HG03469 (cell line): ENCODE measurements at regions not wholly inside any gene's neighbourhood (a gene's known extent, or its start where the extent isn't known, plus 50 kb on each side); places are given as distances from the start of the nearest gene placed in this dataset.
"Not testable (repeated sequence)": the region's sequence is repeated elsewhere in the genome, so short reads cannot be mapped to it uniquely, and the experiment has no call there.

Source experiments
- ATAC-seq: cut with Tn5 transposase; IDR thresholded peaks from one replicate; pipeline ENCODE4 v1.9.1; 2021; ENCODE audit warnings: mild to moderate bottlenecking, moderate library complexity, moderate number of reproducible peaks; ENCODE audit not compliant: unreplicated experiment

DNA sequence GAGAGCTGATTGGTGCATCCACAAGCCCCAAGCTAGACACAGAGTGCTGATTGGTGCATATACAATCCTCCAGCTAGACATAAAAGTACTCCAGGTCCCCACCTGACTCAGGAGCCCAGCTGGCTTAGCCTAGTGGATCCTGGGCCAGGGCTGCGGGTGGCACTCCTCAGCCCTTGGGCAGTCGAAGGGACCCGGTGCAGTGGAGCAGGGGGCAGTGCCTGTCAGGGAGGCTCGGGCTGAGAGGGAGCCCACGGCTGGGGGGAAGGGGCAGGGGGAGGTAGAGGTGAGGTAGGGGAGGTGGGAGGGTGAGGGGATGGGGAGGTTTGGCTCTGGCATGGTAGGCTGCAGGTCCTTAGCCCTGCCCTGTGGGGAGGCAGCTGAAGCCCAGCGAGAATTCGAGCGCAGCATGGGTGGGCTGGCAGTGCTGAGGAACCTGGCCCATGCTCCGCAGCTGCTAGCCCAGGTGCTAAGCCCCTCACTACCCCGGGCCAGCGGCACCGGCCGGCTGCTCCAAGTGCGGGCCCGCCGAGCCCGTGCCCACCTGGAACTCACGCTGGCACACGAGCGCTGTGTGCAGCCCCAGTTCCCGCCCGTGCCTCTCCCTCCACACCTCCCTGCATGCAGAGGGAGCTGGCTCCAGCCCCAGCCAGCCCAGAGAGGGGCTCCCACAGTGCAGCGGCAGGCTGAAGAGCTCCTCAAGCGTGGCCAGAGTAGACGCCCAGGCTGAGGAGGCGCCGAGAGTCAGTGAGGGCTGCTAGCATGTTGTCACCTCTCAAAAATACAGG lies 742.8 kb downstream of the FAM181B start:
- ATAC-seq, result no peak

- no peak for ATAC-seq
These were observed 744.6 kb downstream of the FAM181B start for GRCh38 chr11:81989093-81989492.

DNA sequence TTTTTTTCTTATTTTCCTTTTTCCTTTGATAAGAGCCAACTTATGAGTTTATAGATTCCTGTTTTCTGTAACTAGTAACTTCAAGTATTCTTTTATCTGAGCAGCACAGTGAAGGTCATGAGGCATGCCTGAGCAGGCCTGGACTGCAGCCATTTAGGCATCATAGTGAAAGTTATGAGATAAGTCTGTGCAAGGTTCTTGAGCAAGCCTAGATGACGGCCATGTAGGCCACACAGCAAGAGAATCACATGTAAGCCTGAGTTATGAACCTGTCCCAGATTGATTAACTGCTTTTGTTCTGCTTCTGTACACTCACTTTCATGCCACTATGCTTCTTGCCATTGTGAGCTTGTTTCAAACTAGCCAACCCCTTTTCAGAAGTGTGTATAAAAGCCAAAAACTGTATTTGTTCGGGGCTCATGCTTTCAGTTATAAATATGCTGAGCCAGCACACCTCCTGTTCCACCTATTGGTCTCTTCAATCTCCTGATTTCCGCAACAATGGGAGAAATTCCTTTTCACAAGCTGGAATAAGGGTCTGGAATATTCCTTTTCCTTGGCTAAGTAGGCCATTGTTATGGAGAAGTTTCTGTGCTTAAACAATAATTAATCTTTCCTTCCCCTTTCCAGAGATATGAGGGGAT lies 745.7 kb downstream of the FAM181B start:
- peak; percentile 90 for ATAC-seq

DNA sequence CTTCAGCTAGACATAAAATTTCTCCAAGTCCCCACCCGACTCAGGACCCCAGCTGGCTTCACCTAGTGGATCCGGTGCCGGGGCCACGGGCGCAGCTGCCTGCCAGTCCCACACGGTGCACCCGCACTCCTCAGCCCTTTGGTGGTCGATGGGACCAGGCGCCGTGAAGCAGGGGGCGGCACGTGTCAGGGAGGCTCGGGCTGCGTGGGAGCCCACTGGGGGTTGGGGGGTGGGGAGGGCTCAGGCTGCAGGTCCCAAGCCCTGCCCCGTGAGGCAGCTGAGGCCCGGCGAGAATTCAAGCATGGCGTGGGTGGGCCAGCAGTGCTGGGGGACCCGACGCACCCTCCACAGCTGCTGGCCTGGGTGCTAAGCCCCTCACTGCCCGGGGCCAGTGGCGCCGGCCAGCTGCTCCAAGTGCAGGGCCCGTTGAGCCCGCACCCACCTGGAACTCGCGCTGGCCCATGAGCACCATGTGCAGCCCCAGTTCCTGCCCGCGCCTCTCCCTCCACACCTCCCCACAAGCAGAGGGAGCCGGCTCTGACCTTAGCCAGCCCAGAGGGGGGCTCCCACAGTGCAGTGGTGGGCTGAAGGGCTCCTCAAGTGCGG lies 747.0 kb downstream of the FAM181B start:
- no peak for ATAC-seq

DNA sequence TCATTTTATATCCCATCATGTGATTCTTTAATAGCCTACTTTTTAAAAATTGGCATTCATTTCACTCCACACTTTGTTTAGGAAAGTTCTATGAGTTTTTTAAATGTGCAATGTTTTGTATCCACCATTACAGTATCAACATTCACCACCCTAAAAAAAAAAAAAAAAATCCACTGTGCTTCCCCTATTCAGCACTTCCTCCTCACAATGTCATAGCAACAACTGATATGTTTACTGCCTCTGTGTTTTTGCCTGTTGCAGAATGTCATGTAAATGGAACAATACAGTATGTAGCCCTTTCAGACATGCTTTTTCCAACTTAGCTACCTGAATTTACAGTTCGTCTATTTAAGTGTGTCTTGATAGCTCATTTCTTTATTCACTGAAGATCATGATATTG lies 754.2 kb downstream of the FAM181B start:
- ATAC-seq, result no peak

DNA sequence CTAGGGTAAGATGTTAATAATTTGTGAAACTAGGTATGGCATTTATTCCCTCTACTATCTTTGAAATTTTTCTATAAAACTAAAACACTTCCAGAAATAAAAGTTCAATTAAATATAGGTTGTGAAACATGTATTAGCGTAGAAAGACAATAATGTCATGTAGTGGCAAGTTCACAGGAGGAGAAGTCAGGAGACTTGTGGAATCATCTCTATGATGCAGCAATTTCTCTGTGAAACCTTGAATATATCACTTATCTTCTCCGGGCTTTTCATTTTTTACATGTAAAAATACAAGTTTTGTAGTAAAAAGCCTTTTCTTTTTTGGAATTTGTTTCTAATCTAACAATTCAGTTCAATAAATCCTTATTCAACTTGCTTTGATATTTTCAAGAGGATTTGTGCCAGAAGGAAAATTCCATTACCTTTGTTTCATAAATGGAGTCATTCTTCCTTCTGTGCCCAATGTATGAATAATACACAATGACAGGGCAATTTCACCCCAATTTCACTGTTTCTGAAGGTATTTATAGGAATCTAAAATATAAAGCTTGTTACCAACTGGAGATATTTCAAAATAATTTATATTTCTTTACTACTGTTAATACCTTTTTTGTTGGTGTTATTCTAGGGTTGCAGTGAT lies 758.3 kb downstream of the FAM181B start:
- no peak for ATAC-seq

- ATAC-seq, result no peak
These were observed 762.8 kb downstream of the FAM181B start for GRCh38 chr11:81970886-81971285.

GRCh38 chr11:81967242-81967641 lies 766.4 kb downstream of the FAM181B start:
- no peak for ATAC-seq

DNA sequence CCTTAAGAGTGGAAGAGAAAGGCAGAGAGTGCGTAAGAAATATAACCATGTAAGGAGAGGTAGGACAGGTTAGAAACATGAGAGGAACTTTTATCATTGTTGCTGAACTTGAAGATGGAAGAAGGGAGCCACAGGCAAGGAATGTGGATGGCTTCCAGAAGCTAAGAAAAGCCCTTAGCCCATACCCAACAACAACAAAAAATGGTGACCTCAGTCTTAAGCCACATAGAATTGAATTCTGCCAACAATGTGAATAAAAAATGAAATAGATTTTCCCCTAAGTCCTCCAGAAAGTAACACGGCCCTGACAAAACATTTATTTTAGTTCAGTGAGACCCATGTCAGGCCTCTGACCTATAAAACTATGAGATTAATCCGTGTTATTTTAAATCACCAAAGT lies 767.3 kb downstream of the FAM181B start:
- no peak for ATAC-seq

GRCh38 chr11:81963018-81963417 lies 770.6 kb downstream of the FAM181B start:
- ATAC-seq, result no peak

DNA sequence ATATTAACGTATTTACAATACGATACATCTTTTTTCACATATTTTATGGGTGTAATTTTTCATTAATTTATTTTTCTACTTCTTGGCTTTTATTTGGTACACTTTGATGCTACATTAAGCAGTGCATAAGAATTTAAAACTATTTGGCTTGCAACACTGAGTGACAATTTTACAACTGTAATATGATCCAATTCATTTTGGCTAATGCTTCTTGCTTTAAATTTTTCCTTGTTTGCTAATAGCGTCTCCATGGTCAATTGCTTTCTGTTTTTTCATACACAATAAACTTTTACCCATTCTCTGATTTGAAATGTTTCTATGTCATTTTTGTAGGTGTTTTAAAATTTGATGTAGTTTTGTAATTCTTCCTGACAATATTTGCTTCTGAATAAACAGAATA lies 773.2 kb downstream of the FAM181B start:
- no peak for ATAC-seq

GRCh38 chr11:81959341-81959740 lies 774.3 kb downstream of the FAM181B start:
- ATAC-seq, result no peak

DNA sequence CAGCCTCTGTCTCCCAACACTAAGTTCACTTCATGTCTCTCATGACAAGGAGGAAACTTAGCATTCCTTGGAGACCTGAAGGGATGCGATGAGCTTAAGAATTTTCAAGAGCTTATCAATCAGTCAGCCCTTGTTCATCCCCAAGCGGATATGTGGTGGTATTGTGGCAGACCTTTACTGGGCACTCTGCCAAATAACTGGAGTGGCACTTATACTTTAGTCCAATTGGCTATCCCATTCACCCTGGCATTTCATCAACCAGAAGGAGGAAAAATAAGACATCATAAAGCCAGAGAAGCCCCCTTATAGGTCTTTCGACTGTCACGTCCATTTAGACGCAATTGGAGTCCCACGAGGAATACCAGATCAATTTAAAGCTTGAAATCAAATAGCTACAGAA lies 779.4 kb downstream of the FAM181B start:
- not testable (repeated sequence) for ATAC-seq

GRCh38 chr11:81946831-81947230 lies 786.8 kb downstream of the FAM181B start:
- no peak for ATAC-seq

DNA sequence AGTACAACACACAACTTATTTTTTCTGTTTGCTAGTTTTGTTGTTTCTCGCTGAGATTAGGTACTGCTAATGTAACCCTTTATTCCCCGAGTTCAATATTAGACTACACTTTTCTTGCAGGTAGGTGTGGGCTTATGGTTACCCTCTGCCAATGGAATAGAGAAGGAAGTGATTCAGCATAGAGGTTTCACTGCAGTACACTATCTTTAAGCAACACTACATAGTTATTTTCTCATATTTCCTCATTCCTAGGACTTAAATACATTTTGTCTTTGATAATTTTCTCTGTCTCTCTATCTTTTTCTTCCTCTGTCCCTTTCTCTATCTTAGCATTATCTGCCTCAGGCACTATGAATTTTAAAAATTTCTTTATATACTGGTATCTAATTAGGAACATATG lies 791.0 kb downstream of the FAM181B start:
- no peak for ATAC-seq

GRCh38 chr11:81941998-81942397 lies 791.7 kb downstream of the FAM181B start:
- ATAC-seq, result no peak

GRCh38 chr11:81932303-81932702 lies 801.4 kb downstream of the FAM181B start:
- no peak for ATAC-seq

DNA sequence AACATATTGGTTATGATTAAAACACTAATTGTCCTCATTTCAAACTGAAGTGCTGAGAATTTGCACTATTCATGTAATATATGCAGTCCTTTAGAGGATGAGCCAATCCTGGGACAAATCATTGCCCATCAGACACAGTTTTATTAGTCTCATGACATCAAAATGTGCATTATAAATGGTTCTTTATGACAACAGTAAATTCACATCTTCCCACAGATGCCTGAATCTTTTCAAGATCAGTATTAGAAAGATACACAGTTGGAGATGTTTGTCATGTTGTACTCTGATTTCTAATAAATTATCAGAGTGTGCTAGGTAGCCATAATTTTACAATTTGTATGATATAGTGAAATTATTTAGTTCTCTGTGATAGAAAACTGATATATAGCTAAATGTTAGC lies 813.5 kb downstream of the FAM181B start:
- no peak for ATAC-seq

DNA sequence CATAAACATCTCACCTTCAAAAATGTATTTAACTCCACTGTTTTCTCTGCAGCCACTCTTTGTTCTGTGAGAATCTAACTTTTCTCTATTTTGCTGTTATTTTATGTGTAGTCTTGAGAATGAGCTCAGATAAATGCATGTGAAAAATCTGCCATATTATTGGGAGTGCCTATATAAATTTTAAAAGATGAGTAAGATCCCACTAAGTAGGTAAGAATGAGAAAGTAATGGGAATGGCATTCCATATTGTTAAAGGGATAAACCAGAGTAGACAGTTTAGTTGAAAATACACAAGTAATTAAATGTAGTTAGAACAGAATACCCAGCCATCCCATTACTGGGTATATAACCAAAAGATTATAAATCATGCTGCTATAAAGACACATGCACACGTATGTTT lies 817.2 kb downstream of the FAM181B start:
- ATAC-seq, result no peak

- no peak for ATAC-seq
These were observed 818.6 kb downstream of the FAM181B start for GRCh38 chr11:81915045-81915444.

DNA sequence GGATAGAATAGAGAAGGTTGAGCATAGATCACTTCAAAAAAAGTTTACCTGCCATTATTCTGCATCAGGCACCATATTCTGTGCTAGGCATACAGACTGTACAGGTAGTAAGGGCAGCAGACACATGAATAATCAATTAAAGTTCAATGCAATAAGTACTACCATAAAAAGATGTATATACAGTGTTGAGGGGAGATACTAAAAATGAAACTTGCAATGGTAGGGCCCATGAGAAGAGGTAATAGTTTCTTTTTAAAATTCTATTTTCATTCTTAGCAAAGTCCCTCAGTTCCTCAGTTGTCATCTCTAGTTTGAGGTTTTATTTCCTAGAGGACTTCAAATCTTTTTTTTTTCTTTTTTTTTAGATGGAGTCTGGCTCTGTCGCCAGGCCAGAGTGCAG lies 819.9 kb downstream of the FAM181B start:
- no peak for ATAC-seq

GRCh38 chr11:81907996-81908395 lies 825.7 kb downstream of the FAM181B start:
- ATAC-seq, result no peak
